Fibroblast of lung (primary cell): ENCODE measurements at regions not wholly inside any gene's neighbourhood (a gene's known extent, or its start where the extent isn't known, plus 50 kb on each side); places are given as distances from the start of the nearest gene placed in this dataset.

Experiments
- DNase-seq, 2 donors: peaks; one replicate each; pipeline versions ENCODE4 v3.0.0 to v3.0.0-alpha.2; 2010; ENCODE audit warnings: low read depth in 2 of 2
- H2AFZ ChIP-seq: 2 replicates; pipeline ENCODE4 v1.5.1; 2012; ENCODE audit warnings: low read length, control low read depth, inconsistent platforms
- H3K27ac ChIP-seq: 2 replicates; pipeline ENCODE4 v1.5.1; 2011; ENCODE audit warnings: low read length, control low read depth; ENCODE audit not compliant: insufficient read depth
- H3K27me3 ChIP-seq: 2 replicates; pipeline ENCODE4 v1.5.1; 2011; ENCODE audit warnings: mild to moderate bottlenecking, low read length; ENCODE audit not compliant: control insufficient read depth, insufficient read depth
- H3K36me3 ChIP-seq: 2 replicates; pipeline ENCODE4 v1.5.1; 2011; ENCODE audit warnings: low read length; ENCODE audit not compliant: control insufficient read depth, insufficient read depth
- H3K4me1 ChIP-seq: 2 replicates; pipeline ENCODE4 v1.5.1; 2011; ENCODE audit warnings: low read length; ENCODE audit not compliant: control insufficient read depth, insufficient read depth; ENCODE audit errors: extremely low read depth
- H3K4me2 ChIP-seq: 2 replicates; pipeline ENCODE4 v1.5.1; 2011; ENCODE audit warnings: low read length, control low read depth; ENCODE audit not compliant: insufficient read depth; ENCODE audit errors: extremely low read depth
- H3K4me3 ChIP-seq, 4 experiments: fragments of 200-600 bp in 1 of 4; sonication (generic) in 1 of 4; replicated peaks in 1 of 4; 2 replicates each; pipeline ENCODE4 v1.5.1; 2011 to 2016; ENCODE audit warnings: low read length in 4 of 4, low read depth in 3 of 4, mild to moderate bottlenecking in 3 of 4, control low read depth in 2 of 4, inconsistent platforms in 1 of 4, mixed read lengths in 1 of 4; ENCODE audit not compliant: insufficient read depth in 1 of 4; ENCODE audit errors: control extremely low read depth in 1 of 4
- H3K79me2 ChIP-seq: 2 replicates; pipeline ENCODE4 v1.5.1; 2012; ENCODE audit warnings: mild to moderate bottlenecking, low read length, inconsistent platforms; ENCODE audit not compliant: control insufficient read depth, insufficient read depth
- H3K9ac ChIP-seq: 2 replicates; pipeline ENCODE4 v1.5.1; 2011; ENCODE audit warnings: mild to moderate bottlenecking, low read length, control low read depth; ENCODE audit not compliant: insufficient read depth
- H3K9me3 ChIP-seq: 2 replicates; pipeline ENCODE4 v1.5.1; 2012; ENCODE audit warnings: low read depth, low read length; ENCODE audit not compliant: control insufficient read depth, insufficient read depth
- H4K20me1 ChIP-seq: 2 replicates; pipeline ENCODE4 v1.5.1; 2011; ENCODE audit warnings: low read length; ENCODE audit not compliant: control insufficient read depth, insufficient read depth; ENCODE audit errors: extremely low read depth
- CTCF ChIP-seq, 2 donors: IDR thresholded peaks in 1 of 2; conservative IDR thresholded peaks in 1 of 2; 1 replicate in 1 of 2; 2 replicates in 1 of 2; pipeline ENCODE4 v1.5.1; 2011 to 2012; ENCODE audit warnings: low read length in 2 of 2, control low read depth in 1 of 2, inconsistent platforms in 1 of 2, low read depth in 1 of 2, mild to moderate bottlenecking in 1 of 2
- EZH2 ChIP-seq: IDR thresholded peaks from 2 replicates; pipeline ENCODE4 v1.5.1; 2012; ENCODE audit warnings: low read length, control low read depth, mild to moderate bottlenecking; ENCODE audit errors: missing control alignments

- Histone ChIP-seq H4K20me1 (no peaks in the 10 kb centered on the region), H3K4me2 (no peak overlapping the region), H3K79me2 (no peaks in the 10 kb centered on the region), H2AFZ (no peak overlapping the region), H3K27me3 (no peaks in the 10 kb centered on the region), H3K36me3 (no peaks in the 10 kb centered on the region), H3K4me3 (no peak overlapping the region), H3K27ac (no peak overlapping the region), H3K9me3 (no peaks in the 10 kb centered on the region), H3K4me1 (no peaks in the 10 kb centered on the region), H3K9ac (no peak overlapping the region)
- TF ChIP-seq EZH2 (no peak), CTCF (conservative IDR thresholded peaks at IDR 0.05 in 1 of 2, IDR thresholded peaks at IDR 0.05 in 1 of 2; ENCODE audit: low read depth in 1 of 2, low read length in 2 of 2) (no peak)
- peak in 1 of 2 donors; percentile 36 for DNase-seq
Observed at GRCh38 chr4:20181926-20182325, 69.8 kb upstream of the SLIT2 start.

- no peak overlapping the region for H3K4me3 ChIP-seq
- no peak overlapping the region for H3K27ac ChIP-seq
- no peak overlapping the region for H3K4me2 ChIP-seq
- H2AFZ ChIP-seq: no peak overlapping the region
- H3K9me3 ChIP-seq: no peaks in the 10 kb centered on the region
- H3K36me3 ChIP-seq: no peaks in the 10 kb centered on the region
- no peaks in the 10 kb centered on the region for H3K79me2 ChIP-seq
- TF ChIP-seq CTCF (conservative IDR thresholded peaks at IDR 0.05 in 1 of 2, IDR thresholded peaks at IDR 0.05 in 1 of 2; ENCODE audit: low read depth in 1 of 2, low read length in 2 of 2): no peak
- no peaks in the 10 kb centered on the region for H3K4me1 ChIP-seq
- no peak for DNase-seq
- H4K20me1 ChIP-seq: no peaks in the 10 kb centered on the region
- H3K27me3 ChIP-seq: no peaks in the 10 kb centered on the region
- no peak overlapping the region for H3K9ac ChIP-seq
Observed at GRCh38 chr4:20180509-20180908, 71.2 kb upstream of the SLIT2 start.

GRCh38 chr4:20178902-20179576 is 72.7 kb upstream of the SLIT2 start:
- no peaks in the 10 kb centered on the region for H3K27me3 ChIP-seq
- no peak for TF ChIP-seq CTCF (conservative IDR thresholded peaks at IDR 0.05 in 1 of 2, IDR thresholded peaks at IDR 0.05 in 1 of 2; ENCODE audit: low read depth in 1 of 2, low read length in 2 of 2)
- no peak for TF ChIP-seq EZH2
- no peaks in the 10 kb centered on the region for H3K36me3 ChIP-seq
- no peak for DNase-seq
- H3K4me3 ChIP-seq: no peak overlapping the region
- no peak overlapping the region for H3K9ac ChIP-seq
- no peak overlapping the region for H3K4me2 ChIP-seq
- H3K9me3 ChIP-seq: no peaks in the 10 kb centered on the region
- H3K79me2 ChIP-seq: no peaks in the 10 kb centered on the region
- no peaks in the 10 kb centered on the region for H3K4me1 ChIP-seq
- H3K27ac ChIP-seq: no peak overlapping the region
- H4K20me1 ChIP-seq: no peaks in the 10 kb centered on the region
- H2AFZ ChIP-seq: no peak overlapping the region
